GM10248 (cell line): ENCODE measurements at regions not wholly inside any gene's neighbourhood (a gene's known extent, or its start where the extent isn't known, plus 50 kb on each side); places are given as distances from the start of the nearest gene placed in this dataset.

Experiments
- CTCF ChIA-PET: fragments of 300-600 bp; sonication (Branson Sonifier 250); formaldehyde crosslinking; extraction: SDS; loops from one replicate; lab custom pipeline; 2021; ENCODE audit warnings: antibody characterized with exemption; lab: Yijun Ruan, JAX
- POLR2A ChIA-PET: fragments of 350-650 bp; sonication (Branson Sonifier 250); formaldehyde crosslinking; extraction: SDS; loops from one replicate; lab custom pipeline; 2020; ENCODE audit warnings: antibody characterized with exemption; lab: Yijun Ruan, JAX
- DNase-seq: peaks from one replicate; pipeline ENCODE4 v3.0.0; 2012; ENCODE audit errors: extremely low spot score
- CTCF ChIP-seq: IDR thresholded peaks from 2 replicates; pipeline ENCODE4 v1.5.1; 2012; ENCODE audit warnings: mild to moderate bottlenecking, low read depth; ENCODE audit errors: extremely low read depth, missing control alignments, control extremely low read depth

DNA sequence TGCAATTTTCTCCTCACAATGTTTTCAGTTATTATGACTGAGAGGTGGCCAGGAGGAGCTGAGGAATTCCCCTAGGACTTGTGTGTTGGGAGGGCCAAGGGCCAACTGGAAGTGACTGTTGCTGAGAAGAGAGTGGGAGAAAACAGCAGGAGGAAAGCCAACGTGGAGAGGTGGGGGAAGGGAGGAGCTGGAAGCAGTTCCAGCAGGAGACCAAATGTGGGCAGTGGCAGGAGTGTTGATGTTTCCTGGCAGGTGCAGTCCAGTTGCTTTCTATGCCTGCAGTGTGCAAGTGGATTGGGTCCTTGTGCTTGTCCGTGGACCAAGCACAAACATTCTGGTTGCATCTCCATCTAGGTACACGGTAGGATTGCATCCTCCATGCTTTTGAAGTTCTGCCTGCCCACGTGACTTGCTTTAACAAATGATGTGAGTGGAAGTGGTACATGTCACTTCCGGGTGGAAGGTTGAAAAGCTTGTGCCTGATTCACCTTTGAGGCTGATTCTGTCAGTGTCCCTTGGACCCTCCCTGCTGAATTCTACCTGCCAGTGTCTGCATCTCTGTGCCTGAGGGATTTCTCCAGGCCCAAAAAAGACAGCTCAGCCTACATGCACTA, 54.7 kb upstream of the CRHR1 start:
- ChIA-PET POLR2A (no interaction called here), CTCF (no interaction called here)
- no peak for DNase-seq
- no peak for TF ChIP-seq CTCF

- TF ChIP-seq CTCF = no peak
- POLR2A ChIA-PET = no interaction called here
- CTCF ChIA-PET = no interaction called here
- DNase-seq = no peak
Measured at GRCh38 chr17:45730192-45730591, 53.9 kb upstream of the CRHR1 start.

- no peak for DNase-seq
- POLR2A ChIA-PET = no interaction called here
- CTCF ChIA-PET = interaction anchor here (1.9 kb wide), 1 partner anchor 10 kb away, joined by 5 read pairs; no protein-coding TSS in a partner anchor
- TF ChIP-seq CTCF = no peak
Measured at GRCh38 chr17:45731459-45731858, 52.7 kb upstream of the CRHR1 start.

DNA sequence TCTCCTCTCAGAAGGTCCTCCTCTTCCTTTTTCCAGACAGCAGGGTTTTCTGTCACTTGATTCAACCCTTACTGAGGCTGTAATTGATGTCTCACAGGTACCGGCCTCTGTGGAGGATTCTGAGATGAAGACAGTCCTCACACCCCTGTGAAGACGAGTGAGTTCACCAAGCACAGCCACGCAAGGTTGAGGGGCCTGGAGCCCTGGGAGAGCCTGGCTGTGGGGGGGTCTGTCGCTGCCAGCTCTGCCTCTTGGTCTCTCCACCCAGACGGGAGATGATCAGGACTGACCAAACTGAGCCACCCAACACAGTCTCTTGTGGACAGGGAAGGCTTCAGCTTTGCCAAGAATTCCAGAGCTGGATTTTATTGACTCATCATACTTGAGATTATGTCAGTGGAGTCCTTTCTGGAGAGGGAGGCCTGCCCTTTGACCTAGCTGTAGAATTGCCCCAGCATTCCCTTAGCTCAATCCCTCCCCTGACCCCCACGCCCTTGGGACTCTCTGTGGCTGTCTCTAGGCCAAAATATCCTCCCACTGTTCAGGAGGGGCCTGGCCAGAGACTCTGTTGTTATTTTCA, 51.1 kb upstream of the CRHR1 start:
- ChIA-PET POLR2A (no interaction called here), CTCF (interaction anchor here (1.0 to 1.9 kb wide), 2 partner anchors 10 to 11 kb away, joined by 3 to 5 read pairs; no protein-coding TSS in a partner anchor)
- TF ChIP-seq CTCF = no peak
- DNase-seq = no peak

DNA sequence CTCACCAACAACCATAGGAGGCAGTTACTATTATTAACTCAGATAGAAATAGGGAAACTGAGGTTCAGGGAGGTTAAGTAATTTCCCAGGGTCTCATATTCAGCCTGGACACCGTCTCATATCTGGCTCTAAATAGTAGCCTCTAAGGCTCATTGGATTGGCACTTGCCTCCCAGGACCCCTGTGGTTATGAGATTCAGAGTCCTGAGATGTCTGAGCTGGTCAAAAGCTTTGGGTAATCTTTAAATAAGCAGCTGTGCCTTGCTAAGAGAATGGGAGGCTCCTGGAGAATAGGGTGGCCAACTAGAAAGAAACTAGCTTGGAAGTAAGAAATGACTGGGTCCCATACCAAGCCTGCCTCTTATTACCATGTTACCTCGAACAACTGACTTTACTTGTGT, 50.3 kb upstream of the CRHR1 start:
- DNase-seq = no peak
- no peak for TF ChIP-seq CTCF
- CTCF ChIA-PET = no interaction called here
- POLR2A ChIA-PET = no interaction called here
